Activated B cell treated with CpG ODN at 0.5 μM for 24 hours (primary cell): ENCODE measurements at regions not wholly inside any gene's neighbourhood (a gene's known extent, or its start where the extent isn't known, plus 50 kb on each side); places are given as distances from the start of the nearest gene placed in this dataset.

Experiments
- ATAC-seq: fragments of 200-7000 bp; cut with Tn5 transposase; one replicate; pipeline ENCODE4 v1.10.0; 2021; ENCODE audit warnings: low read depth, mild to moderate bottlenecking, moderate library complexity
- CTCF ChIA-PET: fragments of 350-600 bp; sonication (Branson Sonifier 250); formaldehyde crosslinking; loops from one replicate; lab custom pipeline; 2021; ENCODE audit warnings: antibody characterized with exemption; lab: Charles Lee
- POLR2A ChIA-PET: fragments of 350-600 bp; sonication (Branson Sonifier 250); formaldehyde crosslinking; loops from one replicate; lab custom pipeline; 2021; ENCODE audit warnings: antibody characterized with exemption; lab: Charles Lee
- DNase-seq: peaks from one replicate; pipeline ENCODE4 v3.0.0; 2022
- H3K27ac Mint-ChIP-seq: one replicate; pipeline ENCODE4 v1.8.0; 2020; ENCODE audit warnings: mixed read lengths
- H3K27me3 Mint-ChIP-seq: one replicate; pipeline ENCODE4 v1.8.0; 2021; ENCODE audit warnings: mixed read lengths
- H3K36me3 Mint-ChIP-seq: one replicate; pipeline ENCODE4 v1.8.0; 2021; ENCODE audit warnings: low read depth, mixed read lengths
- H3K4me1 Mint-ChIP-seq: one replicate; pipeline ENCODE4 v1.8.0; 2021; ENCODE audit warnings: mixed read lengths
- H3K4me3 Mint-ChIP-seq: one replicate; pipeline ENCODE4 v1.8.0; 2020; ENCODE audit warnings: mild to moderate bottlenecking, mixed read lengths
- H3K9me3 Mint-ChIP-seq: one replicate; pipeline ENCODE4 v1.8.0; 2020; ENCODE audit warnings: mixed read lengths
- CTCF ChIP-seq: fragments of 200-600 bp; IDR thresholded peaks from one replicate; pipeline ENCODE4 v1.8.0; 2022; ENCODE audit warnings: antibody characterized with exemption, mild to moderate bottlenecking
- intact Hi-C: fragments of 100-400 bp; cut with micrococcal nuclease; formaldehyde crosslinking; loops from one replicate; pipeline ENCODE4 v1.15.1; 2024

GRCh38 chrX:22397566-22397965 lies 124.9 kb downstream of the CBLL2 start:
- Mint-ChIP-seq H3K27ac (no peak overlapping the region), H3K4me3 (no peak overlapping the region), H3K27me3 (no peaks in the 10 kb centered on the region), H3K9me3 (no peaks in the 10 kb centered on the region), H3K36me3 (no peaks in the 10 kb centered on the region), H3K4me1 (no peaks in the 10 kb centered on the region)
- ATAC-seq (no peak), DNase-seq (no peak)
- ChIA-PET POLR2A (no interaction called here), CTCF (no interaction called here)
- no peak for TF ChIP-seq CTCF
- intact Hi-C loops = no loop called here

- no peak for DNase-seq
- ATAC-seq = no peak
- intact Hi-C loops = no loop called here
- Mint-ChIP-seq H3K4me1 (no peaks in the 10 kb centered on the region), H3K36me3 (no peaks in the 10 kb centered on the region), H3K27ac (no peak overlapping the region), H3K4me3 (no peak overlapping the region), H3K9me3 (no peaks in the 10 kb centered on the region), H3K27me3 (no peaks in the 10 kb centered on the region)
- no peak for TF ChIP-seq CTCF
- ChIA-PET POLR2A (no interaction called here), CTCF (no interaction called here)
Observed at GRCh38 chrX:22399437-22400192, 126.9 kb downstream of the CBLL2 start.

GRCh38 chrX:22404297-22404696 lies 131.6 kb downstream of the CBLL2 start:
- TF ChIP-seq CTCF = no peak
- Mint-ChIP-seq H3K27ac (no peak overlapping the region), H3K36me3 (no peaks in the 10 kb centered on the region), H3K4me3 (no peak overlapping the region), H3K9me3 (no peaks in the 10 kb centered on the region), H3K27me3 (no peaks in the 10 kb centered on the region), H3K4me1 (no peaks in the 10 kb centered on the region)
- ChIA-PET POLR2A (no interaction called here), CTCF (no interaction called here)
- ATAC-seq (no peak), DNase-seq (no peak)
- intact Hi-C loops = no loop called here

GRCh38 chrX:22406201-22406737 lies 133.6 kb downstream of the CBLL2 start:
- intact Hi-C loops = no loop called here
- POLR2A ChIA-PET = no interaction called here
- Mint-ChIP-seq H3K27me3 (no peaks in the 10 kb centered on the region), H3K27ac (no peak overlapping the region), H3K36me3 (no peaks in the 10 kb centered on the region), H3K4me1 (no peaks in the 10 kb centered on the region), H3K9me3 (no peaks in the 10 kb centered on the region), H3K4me3 (no peak overlapping the region)
- DNase-seq (no peak), ATAC-seq (no peak)
- TF ChIP-seq CTCF = no peak
- CTCF ChIA-PET = no interaction called here

- Mint-ChIP-seq H3K9me3 (no peaks in the 10 kb centered on the region), H3K27me3 (no peaks in the 10 kb centered on the region), H3K4me3 (no peak overlapping the region), H3K4me1 (no peaks in the 10 kb centered on the region), H3K36me3 (no peaks in the 10 kb centered on the region), H3K27ac (no peak overlapping the region)
- no peak for DNase-seq
- no peak for TF ChIP-seq CTCF
- CTCF ChIA-PET = no interaction called here
- POLR2A ChIA-PET = no interaction called here
- intact Hi-C loops = no loop called here
- no peak for ATAC-seq
Observed at GRCh38 chrX:22409418-22409817, 136.7 kb downstream of the CBLL2 start.
